Globus pallidus (tissue), 1 donor: ENCODE measurements at regions not wholly inside any gene's neighbourhood (a gene's known extent, or its start where the extent isn't known, plus 50 kb on each side); places are given as distances from the start of the nearest gene placed in this dataset.
A peak's percentile ranks its signal among the peaks of the same experiment; 100 is the strongest.
"Not testable (repeated sequence)": the region's sequence is repeated elsewhere in the genome, so short reads cannot be mapped to it uniquely, and the experiment has no call there.

Experiments used
- DNase-seq: peaks from one replicate; pipeline ENCODE4 v3.0.0-alpha.2; 2015; ENCODE audit warnings: low spot score

DNA sequence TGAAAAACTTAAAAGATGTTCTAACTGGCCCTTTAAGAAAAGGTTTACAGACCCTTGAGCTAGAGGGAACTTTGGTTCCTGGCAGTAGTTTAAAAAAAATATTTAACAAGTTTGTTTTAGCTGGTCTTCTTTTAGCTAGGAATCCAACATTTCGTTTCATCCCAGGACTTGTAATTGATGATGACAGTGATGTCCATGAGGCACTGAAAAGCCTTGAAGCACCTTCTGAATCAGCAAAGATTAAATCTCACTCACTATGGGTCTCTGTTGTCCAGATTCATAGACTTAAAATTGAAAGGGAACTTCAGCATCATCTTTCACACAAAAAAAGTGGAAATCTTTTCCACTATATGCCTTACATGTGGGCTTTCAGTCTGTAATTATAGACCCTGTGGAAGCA, 102.9 kb upstream of the ETAA1 start:
- no peak for DNase-seq

DNA sequence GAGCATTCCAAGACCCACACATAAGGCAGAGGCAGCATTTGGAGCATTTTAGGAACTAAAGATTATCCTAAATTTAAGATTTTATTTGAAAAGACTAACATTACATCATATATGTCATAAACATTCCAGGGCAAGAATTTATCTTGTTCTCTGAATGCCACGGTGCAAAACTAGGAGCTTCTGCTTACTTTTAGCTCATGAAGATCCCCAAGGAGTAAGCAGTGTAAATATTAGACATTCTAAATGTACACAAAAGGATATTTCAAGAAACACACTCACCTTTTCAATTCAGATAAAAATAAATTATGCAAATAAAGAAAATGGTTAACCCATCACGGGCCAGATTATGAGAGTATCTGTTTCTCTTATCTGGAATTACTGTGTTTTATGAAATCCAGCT, 101.7 kb upstream of the ETAA1 start:
- DNase-seq: no peak

DNA sequence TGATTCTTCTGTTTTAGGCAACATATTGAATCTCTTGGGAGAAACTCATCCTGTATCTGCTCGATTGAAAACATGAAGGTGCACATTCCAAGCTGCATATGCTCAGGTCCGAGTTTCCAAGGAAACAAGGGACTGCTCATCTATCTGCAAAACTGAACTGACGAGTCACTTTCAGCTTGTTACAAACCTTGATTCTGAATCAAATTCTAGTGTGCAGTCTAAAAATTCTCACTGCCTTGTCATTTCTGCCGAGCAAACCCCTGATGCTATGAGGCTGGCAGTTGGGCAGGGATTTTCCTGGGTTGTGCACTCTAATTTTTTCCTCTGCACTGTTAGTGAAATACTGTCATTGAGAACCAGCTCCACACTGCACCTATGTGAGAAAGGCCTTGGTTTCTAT, 101.3 kb upstream of the ETAA1 start:
- DNase-seq: no peak

DNA sequence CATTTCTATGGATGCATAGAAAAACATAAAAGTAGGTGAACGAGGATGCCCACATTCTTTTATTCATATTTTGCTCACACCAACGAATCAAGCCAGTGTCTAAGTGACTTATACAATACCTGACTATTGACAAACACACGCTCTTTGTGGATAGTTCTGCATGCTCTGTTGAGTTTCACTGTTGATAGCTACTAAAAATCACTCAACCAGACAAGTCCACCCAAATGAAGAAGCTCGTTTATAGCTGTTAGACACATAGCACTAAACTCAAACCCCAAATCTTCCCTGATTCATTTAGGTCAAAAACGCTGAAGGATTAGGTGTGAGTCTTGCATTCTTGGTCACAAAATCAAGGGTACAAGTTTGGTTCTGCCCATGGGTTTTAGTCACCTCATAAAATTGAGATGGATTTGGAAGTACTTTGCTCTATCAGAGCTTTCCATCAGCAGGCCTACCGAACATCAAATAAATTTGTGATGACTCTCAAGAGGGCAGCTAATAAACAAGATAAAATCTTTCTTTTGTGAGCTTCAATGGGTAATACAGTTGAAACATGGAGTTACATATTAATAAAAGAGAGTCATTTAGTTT, 92.7 kb upstream of the ETAA1 start:
- DNase-seq: no peak

DNA sequence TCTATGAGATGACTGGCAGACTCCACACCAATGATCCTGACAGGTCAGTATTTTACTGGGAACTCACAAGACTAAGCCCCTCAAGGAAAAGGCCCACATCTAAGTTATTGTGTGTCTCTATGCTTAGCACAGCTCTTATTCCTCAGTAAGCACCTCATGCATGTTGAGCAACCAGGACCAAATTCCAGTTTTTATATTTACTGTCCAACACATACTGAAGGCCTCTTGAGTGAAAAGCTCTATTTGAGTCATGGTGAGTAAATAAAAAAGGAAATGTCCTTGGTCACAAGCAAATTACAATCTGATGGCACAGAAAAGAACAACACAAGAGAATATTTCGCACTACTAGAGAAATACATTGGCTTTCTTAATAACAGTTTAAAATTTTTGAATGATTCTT, 87.9 kb upstream of the ETAA1 start:
- DNase-seq: no peak

DNA sequence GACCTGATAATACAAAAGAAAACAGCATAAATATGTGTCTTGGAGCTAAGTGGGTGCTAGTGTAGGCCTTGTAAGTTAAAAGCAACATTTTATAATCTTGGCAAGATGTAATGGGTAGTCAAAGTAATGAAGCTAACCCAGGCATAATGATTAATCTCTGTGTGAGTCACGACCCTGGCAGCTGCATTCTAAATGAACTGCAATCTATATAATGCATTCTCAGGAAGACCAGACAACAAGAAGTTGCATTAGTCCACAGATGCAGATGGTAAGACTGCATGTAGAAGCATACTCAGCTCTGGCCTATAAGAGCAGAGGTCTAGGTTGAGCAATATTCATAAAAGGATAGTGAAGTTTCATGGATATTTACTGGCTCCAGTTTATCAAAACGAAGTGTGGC, 85.6 kb upstream of the ETAA1 start:
- no peak for DNase-seq

DNA sequence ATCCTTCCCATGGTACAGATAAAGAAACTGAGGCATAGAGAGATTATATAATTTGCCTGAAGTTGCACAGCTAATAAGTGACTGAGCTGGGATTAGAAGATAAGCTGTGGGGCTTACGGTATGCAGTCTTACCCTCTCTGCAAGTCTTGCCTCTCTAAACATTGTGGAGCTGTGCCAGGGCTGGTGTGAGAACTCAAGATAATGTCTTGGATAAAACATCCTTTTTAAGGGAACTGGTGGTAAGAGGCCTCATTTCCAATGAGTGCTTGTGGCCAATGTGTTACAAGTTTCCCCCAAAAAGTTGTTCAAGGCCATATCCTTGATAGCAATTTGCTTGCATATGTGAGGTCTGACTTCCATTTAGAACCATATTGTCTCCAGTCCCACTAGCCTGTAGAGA, 84.3 kb upstream of the ETAA1 start:
- DNase-seq: no peak

DNA sequence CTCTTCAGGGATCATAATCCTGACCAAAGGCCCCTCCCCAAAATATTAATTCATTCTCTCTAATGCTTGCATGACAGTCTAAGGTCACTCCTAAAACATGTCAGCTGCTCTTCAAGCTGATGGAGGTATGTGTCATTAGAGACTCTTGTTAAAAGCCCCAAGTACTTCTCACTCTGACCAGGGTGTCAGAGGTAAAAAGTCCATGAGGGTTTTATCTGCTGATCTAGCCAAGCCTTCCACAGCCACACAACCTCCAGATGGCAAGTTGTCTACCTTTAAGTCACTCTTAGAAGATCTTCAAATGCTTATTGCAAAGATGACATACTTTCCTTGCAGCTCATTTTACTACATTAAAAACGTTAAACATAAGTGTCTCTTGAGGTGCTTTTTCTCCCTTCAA, 83.6 kb upstream of the ETAA1 start:
- no peak for DNase-seq

DNA sequence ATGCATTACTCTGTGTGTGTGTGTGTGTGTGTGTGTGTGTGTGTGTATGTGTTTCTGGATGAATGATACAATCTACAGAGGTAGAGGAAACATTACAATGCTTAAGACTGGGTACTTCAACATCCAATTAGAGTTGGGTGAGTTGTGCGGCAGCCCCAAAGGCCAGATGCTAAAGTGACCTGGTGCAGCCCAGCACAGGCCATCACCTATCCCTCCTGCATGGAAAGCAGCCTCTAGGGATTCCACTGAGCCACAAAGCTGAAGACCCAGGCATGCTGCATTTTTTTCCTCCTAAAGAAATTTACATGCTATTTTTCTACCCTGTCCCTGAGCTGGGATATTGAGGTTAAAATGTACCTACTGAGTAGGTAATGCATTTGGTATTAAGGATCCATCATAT, 79.1 kb upstream of the ETAA1 start:
- DNase-seq: no peak

DNA sequence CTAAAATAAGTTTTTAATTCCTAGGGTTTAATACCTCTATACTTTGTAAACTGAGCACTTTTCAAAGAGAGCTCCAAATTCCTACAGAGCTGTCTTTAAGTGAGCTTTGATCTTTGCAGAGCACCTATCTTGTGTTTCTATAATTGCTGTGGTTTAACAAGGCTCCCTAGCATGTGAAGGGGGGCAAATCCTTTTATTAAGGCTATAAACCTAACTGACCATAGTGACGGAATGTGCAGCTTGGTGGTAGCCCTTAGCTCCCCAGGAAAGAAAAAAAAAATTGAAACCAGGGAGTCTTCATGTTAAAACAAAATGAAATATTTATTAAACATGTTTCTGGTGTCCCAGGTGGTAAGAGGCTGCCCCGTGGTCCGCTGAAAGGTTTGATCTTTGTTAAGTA, 78.6 kb upstream of the ETAA1 start:
- no peak for DNase-seq

DNA sequence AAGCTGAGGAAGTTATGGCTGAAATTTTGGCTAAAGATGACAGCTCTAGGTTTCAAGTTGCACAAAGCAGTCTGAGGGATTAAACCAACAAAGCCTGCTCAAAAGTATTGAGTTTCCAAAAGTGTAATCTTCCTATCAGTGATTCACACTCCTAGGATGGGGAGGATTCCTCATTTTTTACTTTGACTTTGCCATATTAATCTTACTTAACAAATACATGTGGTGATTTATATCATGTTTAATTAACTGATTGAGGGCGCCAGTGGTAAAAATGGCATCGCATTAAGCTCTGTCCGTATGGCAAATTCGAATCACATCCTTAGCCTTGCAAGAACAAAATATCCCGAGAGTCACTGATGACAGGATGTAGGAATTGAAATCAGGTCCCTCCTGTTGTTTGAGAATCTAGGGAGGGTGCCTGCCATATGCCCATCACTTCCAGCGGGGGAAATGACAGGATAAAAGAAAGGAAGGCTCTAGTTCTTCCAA, 78.1 kb upstream of the ETAA1 start:
- DNase-seq: no peak

DNA sequence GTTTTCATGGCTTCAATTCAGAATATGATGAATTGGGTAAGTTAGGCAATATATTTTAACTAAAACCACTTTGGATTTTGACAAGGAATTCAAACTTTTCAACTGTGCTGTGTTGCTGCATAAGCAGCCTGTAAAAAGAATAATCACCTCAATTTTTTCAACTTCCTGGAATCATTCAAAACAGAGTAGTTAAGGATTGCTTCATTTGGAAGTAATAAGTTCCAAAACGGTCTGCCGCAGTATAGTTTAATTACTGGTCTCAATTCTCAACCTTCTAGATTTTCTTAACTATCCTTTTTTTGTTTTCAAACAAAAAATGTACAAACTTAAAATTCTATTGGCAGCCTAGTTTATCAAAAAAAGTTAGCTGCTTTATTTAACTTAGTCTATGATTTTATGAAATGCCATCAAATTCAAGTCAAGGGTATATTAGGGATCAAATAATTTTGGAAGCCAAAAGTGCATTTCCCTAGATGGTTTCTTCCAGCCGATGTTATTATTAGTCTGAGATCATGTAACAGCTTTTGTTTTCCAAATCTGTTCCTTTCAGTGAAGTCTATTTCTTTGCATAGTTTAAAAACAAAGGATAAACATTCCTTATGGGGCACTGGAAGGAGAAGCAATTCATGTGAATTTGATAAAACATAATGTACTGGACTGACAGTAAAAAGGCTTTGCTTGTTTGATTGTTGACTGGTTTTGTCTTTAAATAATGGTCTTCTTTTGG, 76.1 kb upstream of the ETAA1 start:
- DNase-seq: no peak

DNA sequence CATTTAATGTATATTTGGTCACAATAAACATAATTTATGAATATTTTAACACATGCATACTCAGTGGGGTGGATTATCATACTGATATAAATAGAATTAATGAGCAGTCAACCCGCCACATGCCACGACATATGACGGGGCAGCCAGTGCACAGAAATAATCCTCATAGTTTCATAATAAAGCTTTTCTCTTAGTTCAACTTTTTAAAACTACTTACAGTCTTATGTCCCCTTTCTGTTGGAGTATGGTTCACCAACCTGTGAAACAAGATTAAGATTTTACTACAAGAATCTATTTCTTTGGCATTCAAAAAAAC, 75.6 kb upstream of the ETAA1 start:
- no peak for DNase-seq

DNA sequence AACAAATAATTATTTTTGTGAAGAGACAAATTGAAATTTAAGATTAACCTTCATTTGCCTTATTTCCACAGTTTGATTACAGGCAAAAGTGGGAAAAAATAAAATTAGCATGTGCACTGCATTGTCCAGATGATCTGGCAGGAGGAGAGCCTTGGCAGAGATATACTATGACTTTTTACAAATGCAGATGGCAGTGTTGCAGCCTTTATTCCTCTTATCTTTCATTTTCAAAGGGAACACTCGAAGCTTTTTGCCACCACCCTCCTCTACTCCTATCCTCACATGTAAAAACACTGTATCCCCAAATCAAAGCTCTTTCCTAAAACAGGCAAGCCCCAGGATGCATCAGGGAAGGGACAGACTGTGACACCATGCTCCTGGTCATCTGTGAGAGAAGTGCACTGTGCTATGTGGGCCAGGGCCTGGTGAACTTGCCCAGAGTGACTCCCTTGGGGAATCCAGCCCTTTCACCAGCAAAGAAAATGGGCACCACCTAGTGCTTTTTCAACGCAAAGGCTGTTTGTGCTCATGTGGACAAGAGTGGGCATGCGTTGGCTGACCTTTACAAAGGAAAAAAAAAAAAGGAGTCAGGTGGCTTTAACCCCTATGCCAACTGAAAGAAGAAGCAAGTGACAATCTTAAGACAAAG, 74.7 kb upstream of the ETAA1 start:
- DNase-seq: peak; percentile 20

DNA sequence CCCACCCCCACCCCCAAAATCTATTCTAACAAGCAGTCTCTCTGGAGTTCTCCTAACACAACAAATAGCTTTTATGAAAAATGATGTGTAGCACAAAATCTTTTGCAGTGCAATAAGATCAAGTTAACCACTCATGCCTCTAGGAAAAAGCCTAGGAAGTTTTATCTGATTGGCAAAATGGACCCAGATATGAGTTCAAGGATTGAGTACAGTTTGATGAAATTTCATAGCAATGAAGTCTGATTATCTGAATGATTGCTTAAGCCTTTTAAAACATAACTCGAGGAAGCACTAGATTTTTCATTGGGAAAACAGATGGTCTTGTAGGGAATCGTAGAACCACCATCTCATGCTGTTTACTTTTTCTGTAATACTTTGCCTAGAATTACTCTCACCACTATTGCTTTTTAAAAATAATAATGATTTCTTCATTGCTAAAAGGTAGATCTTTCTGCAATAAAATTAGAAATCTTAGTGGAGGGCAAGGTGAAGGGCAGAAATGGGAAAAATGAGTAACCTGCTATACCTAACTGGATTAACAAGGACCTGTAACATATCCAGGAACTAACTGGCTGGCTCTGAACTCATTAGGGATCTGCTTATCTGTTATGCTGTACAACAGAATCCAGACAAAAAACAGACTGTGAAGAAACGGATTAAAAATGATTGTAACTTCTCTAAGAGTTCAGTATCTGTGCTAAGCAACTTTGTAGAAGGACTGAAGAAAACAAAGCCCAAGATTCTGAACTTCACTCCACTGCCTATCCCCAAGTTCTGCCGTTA, 73.7 kb upstream of the ETAA1 start:
- DNase-seq: no peak

DNA sequence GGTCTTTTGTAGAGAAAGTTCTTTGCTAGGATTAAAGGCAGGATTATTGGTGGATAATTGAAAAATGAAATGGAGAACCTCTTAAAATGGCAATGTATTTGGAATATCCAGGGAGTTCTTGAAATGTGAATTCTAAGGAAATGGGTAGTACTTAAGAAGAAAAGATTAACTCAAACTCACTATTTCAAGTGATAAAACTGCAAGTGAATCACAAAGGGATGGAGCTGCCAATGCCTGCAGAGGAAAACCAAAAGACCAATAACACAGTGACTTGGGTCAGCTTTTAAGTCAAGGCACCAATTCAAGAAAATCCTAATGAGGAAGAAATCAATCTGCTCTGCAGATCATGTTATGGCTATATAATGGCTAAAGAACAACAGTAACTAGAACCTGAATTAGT, 67.6 kb upstream of the ETAA1 start:
- DNase-seq: no peak

DNA sequence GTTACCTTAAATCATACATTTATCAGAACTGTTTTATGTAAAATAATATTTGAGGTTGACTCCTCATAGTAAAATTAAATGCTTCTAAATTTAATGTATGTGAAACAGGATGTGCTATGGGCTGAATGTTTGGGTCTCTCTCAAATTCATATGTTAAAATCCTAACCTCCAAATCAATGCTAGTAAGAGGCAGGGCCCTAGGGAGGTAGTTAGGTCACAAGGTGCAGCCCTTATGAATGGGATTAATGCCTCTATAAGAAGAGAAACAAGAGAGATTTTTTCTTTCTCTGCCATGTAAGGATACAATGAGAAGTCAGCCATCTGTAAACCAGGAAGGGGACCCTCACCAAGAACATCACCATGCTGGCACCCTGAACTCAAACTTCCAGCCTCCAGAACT, 67.2 kb upstream of the ETAA1 start:
- DNase-seq: no peak

DNA sequence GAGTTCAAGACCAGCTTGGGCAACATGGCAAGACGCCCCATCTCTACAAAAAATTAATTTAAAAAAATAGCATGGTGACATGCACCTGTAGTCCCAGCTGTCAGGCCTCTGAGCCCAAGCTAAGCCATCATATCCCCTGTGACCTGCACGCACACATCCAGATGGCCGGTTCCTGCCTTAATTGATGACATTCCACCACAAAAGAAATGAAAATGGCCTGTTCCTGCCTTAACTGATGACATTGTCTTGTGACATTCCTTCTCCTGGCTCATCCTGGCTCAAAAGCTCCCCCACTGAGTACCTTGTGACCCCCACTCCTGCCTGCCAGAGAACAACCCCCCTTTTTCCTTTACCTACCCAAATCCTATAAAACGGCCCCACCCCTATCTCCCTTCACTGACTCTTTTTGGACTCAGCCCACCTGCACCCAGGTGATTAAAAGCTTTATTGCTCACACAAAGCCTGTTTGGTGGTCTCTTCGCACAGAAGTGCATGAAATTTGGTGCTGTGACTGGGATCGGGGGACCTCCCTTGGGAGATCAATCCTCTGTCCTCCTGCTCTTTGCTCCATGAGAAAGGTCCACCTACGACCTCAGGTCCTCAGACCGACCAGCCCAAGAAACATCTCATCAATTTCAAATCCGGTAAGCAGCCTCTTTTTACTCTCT, 65.6 kb upstream of the ETAA1 start:
- not testable (repeated sequence) for DNase-seq

DNA sequence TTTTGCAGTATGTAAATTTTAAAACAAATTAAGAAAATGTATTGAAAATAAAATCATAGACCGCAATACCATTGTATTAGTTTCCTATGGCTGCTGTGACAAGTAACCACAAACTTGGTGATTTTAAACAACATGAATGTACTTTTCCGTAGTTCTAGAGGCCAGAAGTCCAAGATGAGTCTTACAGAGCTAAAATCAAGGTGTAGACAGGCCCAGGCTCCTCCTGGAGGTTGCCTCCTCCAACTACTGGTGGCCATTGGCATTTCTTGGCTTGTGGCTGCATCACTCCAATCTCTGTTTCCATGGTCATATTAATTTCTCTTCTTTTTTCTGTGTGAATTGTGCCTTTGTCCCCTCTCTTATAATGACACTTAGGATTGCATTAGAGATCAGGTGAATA, 59.2 kb upstream of the ETAA1 start:
- DNase-seq: no peak

DNA sequence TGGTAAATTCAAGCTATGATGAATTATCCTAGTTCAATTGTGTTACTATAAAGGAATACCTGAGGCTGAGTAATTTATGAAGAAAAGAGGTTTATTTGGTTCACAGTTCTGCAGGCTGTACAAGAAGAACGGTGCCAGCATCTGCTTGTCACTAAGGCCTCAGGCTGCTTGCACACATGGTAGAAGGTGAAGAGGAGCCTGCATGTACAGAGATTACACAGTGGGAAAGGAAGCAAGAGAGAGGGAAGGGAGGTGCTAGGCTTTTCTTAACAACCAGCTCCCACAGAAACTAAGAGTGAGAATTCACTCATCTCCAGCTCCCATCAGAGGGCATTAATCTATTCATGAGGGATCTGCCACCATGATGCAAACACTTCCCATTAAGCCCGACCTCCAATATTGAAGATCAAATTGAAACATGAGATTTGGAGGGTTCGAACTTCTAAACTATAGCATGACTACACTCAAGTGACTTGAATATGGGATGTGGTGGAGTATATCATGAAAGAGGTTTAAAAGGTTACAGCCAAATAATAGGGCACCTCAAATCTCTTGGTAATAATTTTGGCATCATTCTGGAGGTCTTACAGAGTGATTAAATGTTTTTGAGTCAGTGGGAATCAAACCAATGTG, 58.4 kb upstream of the ETAA1 start:
- DNase-seq: no peak

DNA sequence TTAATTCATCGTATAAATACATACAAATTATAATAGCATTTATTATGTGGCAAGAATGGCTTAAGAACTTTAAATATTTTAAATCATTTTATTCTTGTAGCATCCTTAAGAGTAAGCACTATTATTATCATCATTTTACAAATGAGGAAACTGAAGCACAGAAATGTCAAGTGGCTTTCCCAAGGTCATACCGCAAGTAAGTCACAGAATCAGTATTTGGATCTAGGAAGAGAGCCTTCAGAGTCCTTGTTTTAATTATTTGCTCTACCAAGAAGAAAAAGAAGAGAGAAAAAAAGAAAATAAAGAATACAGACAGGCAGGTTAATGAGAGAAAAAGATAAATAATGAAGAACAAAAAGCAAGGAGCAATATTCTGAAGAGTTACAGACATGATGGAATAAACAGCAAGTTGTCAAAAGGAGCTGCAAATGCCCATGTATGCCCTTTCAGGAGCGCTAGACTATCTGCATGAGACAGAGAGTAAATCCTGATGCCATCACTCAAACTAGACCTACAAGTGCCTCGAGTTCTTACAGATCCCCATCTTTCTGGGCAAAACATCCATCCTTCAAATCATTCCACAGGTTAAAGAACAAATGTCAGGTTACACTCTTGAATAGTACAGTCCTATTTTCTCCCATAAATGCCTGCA, 57.8 kb upstream of the ETAA1 start:
- no peak for DNase-seq
